ENCODE measurements at regions not wholly inside any gene's neighbourhood (a gene's known extent, or its start where the extent isn't known, plus 50 kb on each side); places are given as distances from the start of the nearest gene placed in this dataset.
"Not testable (repeated sequence)": the region's sequence is repeated elsewhere in the genome, so short reads cannot be mapped to it uniquely, and the experiment has no call there.

GRCh38 chr13:89457977-89458376, 1786.8 kb downstream of the SLITRK5 start:
- H3K27me3 ChIP-seq (replicated peaks; ENCODE audit: insufficient read depth) = no peaks in the 10 kb centered on the region
- no peak for DNase-seq (ENCODE audit: low spot score)
- ATAC-seq (ENCODE audit: insufficient number of reproducible peaks, low FRiP score, low read depth) = no peak
- no peaks in the 10 kb centered on the region for H3K4me1 ChIP-seq (ENCODE audit: control insufficient read depth in 1 of 2, low read depth in 2 of 2)
- no peak overlapping the region for H3K27ac ChIP-seq
- no peaks in the 10 kb centered on the region for H3K36me3 ChIP-seq
- H3K9me3 ChIP-seq = no peaks in the 10 kb centered on the region
- no peak overlapping the region for H3K4me3 ChIP-seq
- TF ChIP-seq, protein P1, sequence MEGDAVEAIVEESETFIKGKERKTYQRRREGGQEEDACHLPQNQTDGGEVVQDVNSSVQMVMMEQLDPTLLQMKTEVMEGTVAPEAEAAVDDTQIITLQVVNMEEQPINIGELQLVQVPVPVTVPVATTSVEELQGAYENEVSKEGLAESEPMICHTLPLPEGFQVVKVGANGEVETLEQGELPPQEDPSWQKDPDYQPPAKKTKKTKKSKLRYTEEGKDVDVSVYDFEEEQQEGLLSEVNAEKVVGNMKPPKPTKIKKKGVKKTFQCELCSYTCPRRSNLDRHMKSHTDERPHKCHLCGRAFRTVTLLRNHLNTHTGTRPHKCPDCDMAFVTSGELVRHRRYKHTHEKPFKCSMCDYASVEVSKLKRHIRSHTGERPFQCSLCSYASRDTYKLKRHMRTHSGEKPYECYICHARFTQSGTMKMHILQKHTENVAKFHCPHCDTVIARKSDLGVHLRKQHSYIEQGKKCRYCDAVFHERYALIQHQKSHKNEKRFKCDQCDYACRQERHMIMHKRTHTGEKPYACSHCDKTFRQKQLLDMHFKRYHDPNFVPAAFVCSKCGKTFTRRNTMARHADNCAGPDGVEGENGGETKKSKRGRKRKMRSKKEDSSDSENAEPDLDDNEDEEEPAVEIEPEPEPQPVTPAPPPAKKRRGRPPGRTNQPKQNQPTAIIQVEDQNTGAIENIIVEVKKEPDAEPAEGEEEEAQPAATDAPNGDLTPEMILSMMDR (IDR thresholded peaks at IDR 0.05) = no peak

DNA sequence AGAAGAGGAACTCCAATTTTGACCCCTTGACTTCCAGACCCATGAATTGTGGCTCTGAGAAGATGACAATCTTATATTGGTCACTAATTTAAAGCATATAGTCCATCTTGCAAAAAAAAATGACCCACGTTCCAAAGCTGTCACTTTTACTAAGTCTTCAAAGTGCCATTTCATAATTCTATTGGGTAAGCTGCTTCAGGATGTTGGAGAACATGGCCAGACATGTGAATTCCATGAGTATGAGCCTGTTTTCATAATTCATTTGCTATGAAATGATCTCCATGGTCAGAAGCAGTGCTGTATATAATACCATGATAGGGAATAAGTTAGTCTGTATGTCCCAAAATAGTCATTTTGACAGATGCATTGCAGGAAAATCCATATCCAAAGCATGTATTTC, 1787.3 kb downstream of the SLITRK5 start:
- no peaks in the 10 kb centered on the region for H3K4me1 ChIP-seq (ENCODE audit: control insufficient read depth in 1 of 2, low read depth in 2 of 2)
- ATAC-seq (ENCODE audit: insufficient number of reproducible peaks, low FRiP score, low read depth) = no peak
- TF ChIP-seq, protein P1 (IDR thresholded peaks at IDR 0.05) = no peak
- no peak for DNase-seq (ENCODE audit: low spot score)
- no peaks in the 10 kb centered on the region for H3K27me3 ChIP-seq (replicated peaks; ENCODE audit: insufficient read depth)
- no peaks in the 10 kb centered on the region for H3K9me3 ChIP-seq
- no peaks in the 10 kb centered on the region for H3K36me3 ChIP-seq
- no peak overlapping the region for H3K27ac ChIP-seq
- H3K4me3 ChIP-seq = no peak overlapping the region

GRCh38 chr13:89460895-89461294, 1789.7 kb downstream of the SLITRK5 start:
- ATAC-seq (ENCODE audit: insufficient number of reproducible peaks, low FRiP score, low read depth); H3K27ac ChIP-seq; H3K27me3 ChIP-seq (replicated peaks; ENCODE audit: insufficient read depth); DNase-seq (ENCODE audit: low spot score); H3K4me3 ChIP-seq; H3K4me1 ChIP-seq (ENCODE audit: control insufficient read depth in 1 of 2, low read depth in 2 of 2); H3K9me3 ChIP-seq; H3K36me3 ChIP-seq: not testable (repeated sequence)

GRCh38 chr13:89465366-89465765, 1794.2 kb downstream of the SLITRK5 start:
- no peaks in the 10 kb centered on the region for H3K36me3 ChIP-seq
- H3K27me3 ChIP-seq (replicated peaks; ENCODE audit: insufficient read depth) = no peaks in the 10 kb centered on the region
- H3K4me1 ChIP-seq (ENCODE audit: control insufficient read depth in 1 of 2, low read depth in 2 of 2) = no peaks in the 10 kb centered on the region
- H3K27ac ChIP-seq = no peak overlapping the region
- H3K4me3 ChIP-seq = no peak overlapping the region
- ATAC-seq (ENCODE audit: insufficient number of reproducible peaks, low FRiP score, low read depth) (no peak), DNase-seq (ENCODE audit: low spot score) (no peak)
- TF ChIP-seq, protein P1 (IDR thresholded peaks at IDR 0.05) = no peak
- no peaks in the 10 kb centered on the region for H3K9me3 ChIP-seq

DNA sequence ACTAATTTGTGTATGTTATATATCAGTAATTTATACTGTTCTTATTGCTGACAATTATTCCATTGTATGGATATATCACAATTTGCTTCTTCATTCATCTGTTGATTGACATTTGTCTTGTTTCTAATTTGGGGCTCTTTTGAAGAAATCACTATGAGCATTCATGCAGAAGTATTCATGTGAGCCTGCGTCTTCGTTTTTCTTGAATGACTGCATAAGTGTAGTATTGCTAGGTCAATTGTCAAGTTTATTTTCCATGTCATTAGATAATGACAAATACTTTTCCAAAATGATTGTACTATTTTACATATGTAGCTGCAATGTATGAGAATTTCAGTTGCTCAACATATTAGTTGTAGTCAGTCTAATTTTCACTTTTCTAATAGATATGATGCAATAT, 1796.9 kb downstream of the SLITRK5 start:
- no peak overlapping the region for H3K27ac ChIP-seq
- TF ChIP-seq, protein P1 (IDR thresholded peaks at IDR 0.05) = no peak
- H3K4me1 ChIP-seq (ENCODE audit: control insufficient read depth in 1 of 2, low read depth in 2 of 2) = no peaks in the 10 kb centered on the region
- H3K36me3 ChIP-seq = no peaks in the 10 kb centered on the region
- no peaks in the 10 kb centered on the region for H3K27me3 ChIP-seq (replicated peaks; ENCODE audit: insufficient read depth)
- no peak for DNase-seq (ENCODE audit: low spot score)
- no peak overlapping the region for H3K4me3 ChIP-seq
- ATAC-seq (ENCODE audit: insufficient number of reproducible peaks, low FRiP score, low read depth) = no peak
- no peaks in the 10 kb centered on the region for H3K9me3 ChIP-seq

- DNase-seq (ENCODE audit: low spot score) = no peak
- TF ChIP-seq, protein P1 (IDR thresholded peaks at IDR 0.05) = no peak
- Histone ChIP-seq H3K4me1 (ENCODE audit: control insufficient read depth in 1 of 2, low read depth in 2 of 2) (no peaks in the 10 kb centered on the region), H3K4me3 (no peak overlapping the region), H3K27ac (no peak overlapping the region), H3K36me3 (no peaks in the 10 kb centered on the region), H3K9me3 (no peaks in the 10 kb centered on the region), H3K27me3 (replicated peaks; ENCODE audit: insufficient read depth) (no peaks in the 10 kb centered on the region)
- ATAC-seq (ENCODE audit: insufficient number of reproducible peaks, low FRiP score, low read depth) = no peak
These were observed 1799.7 kb downstream of the SLITRK5 start for GRCh38 chr13:89470901-89471300.

Measured in thoracic aorta (tissue), 2 donors.